ENCODE measurements at regions not wholly inside any gene's neighbourhood (a gene's known extent, or its start where the extent isn't known, plus 50 kb on each side); places are given as distances from the start of the nearest gene placed in this dataset.
A peak's percentile ranks its signal among the peaks of the same experiment; 100 is the strongest.
"Not testable (repeated sequence)": the region's sequence is repeated elsewhere in the genome, so short reads cannot be mapped to it uniquely, and the experiment has no call there.

GRCh38 chr6:99668036-99668705, 61.5 kb downstream of the PRDM13 start:
- Mint-ChIP-seq H3K4me1 (no peaks in the 10 kb centered on the region), H3K4me3 (no peak overlapping the region), H3K27me3 (peaks cover 6 to 32% (median 11%) of the 10 kb centered on the region in 3 donors), H3K36me3 (no peaks in the 10 kb centered on the region), H3K27ac (no peak overlapping the region), H3K9me3 (peaks cover 0 to 3% (median 0%) of the 10 kb centered on the region in 7 donors)
- no peak for DNase-seq
- no peak for ATAC-seq (ENCODE audit: low read depth in 2 of 2)

- Mint-ChIP-seq H3K27ac (peak overlapping the region in 1 of 6 donors; percentile 28), H3K9me3 (peaks cover 5 to 19% (median 10%) of the 10 kb centered on the region in 7 donors), H3K4me3 (no peak overlapping the region), H3K36me3 (peaks cover 0 to 7% of the 10 kb centered on the region in 2 donors), H3K27me3 (peaks cover 9 to 23% (median 15%) of the 10 kb centered on the region in 3 donors), H3K4me1 (no peaks in the 10 kb centered on the region)
- ATAC-seq (ENCODE audit: low read depth in 2 of 2) (no peak), DNase-seq (no peak)
These were observed 83.5 kb downstream of the PRDM13 start for GRCh38 chr6:99689916-99690685.

GRCh38 chr6:99702287-99702686, 95.7 kb downstream of the PRDM13 start:
- H3K9me3 Mint-ChIP-seq; H3K36me3 Mint-ChIP-seq; H3K4me1 Mint-ChIP-seq; ATAC-seq (ENCODE audit: low read depth in 2 of 2); DNase-seq; H3K27ac Mint-ChIP-seq; H3K4me3 Mint-ChIP-seq: not testable (repeated sequence)
- peaks cover 0 to 26% (median 25%) of the 10 kb centered on the region in 3 donors for H3K27me3 Mint-ChIP-seq

- Mint-ChIP-seq H3K27me3 (peaks cover 0 to 12% (median 0%) of the 10 kb centered on the region in 3 donors), H3K4me3 (no peak overlapping the region), H3K4me1 (no peaks in the 10 kb centered on the region), H3K36me3 (no peaks in the 10 kb centered on the region), H3K9me3 (peaks cover 0 to 9% (median 4%) of the 10 kb centered on the region in 7 donors), H3K27ac (no peak overlapping the region)
- DNase-seq = no peak
- no peak for ATAC-seq (ENCODE audit: low read depth in 2 of 2)
These were observed 102.4 kb downstream of the PRDM13 start for GRCh38 chr6:99709062-99709461.

GRCh38 chr6:99711302-99711701, 104.7 kb downstream of the PRDM13 start:
- peaks cover 0 to 12% (median 8%) of the 10 kb centered on the region in 3 donors for H3K27me3 Mint-ChIP-seq
- no peaks in the 10 kb centered on the region for H3K4me1 Mint-ChIP-seq
- peaks cover 0 to under 1% of the 10 kb centered on the region in 2 donors for H3K36me3 Mint-ChIP-seq
- H3K27ac Mint-ChIP-seq = peak overlapping the region in 1 of 6 donors; percentile 11
- no peak for DNase-seq
- no peak for ATAC-seq (ENCODE audit: low read depth in 2 of 2)
- H3K9me3 Mint-ChIP-seq = peaks cover 0 to 11% (median 1%) of the 10 kb centered on the region in 7 donors
- H3K4me3 Mint-ChIP-seq = no peak overlapping the region

GRCh38 chr6:99711925-99712324, 105.3 kb downstream of the PRDM13 start:
- Mint-ChIP-seq H3K27ac (no peak overlapping the region), H3K4me1 (no peaks in the 10 kb centered on the region), H3K9me3 (peaks cover 5 to 18% (median 7%) of the 10 kb centered on the region in 7 donors), H3K27me3 (peaks cover 0 to 18% (median 14%) of the 10 kb centered on the region in 3 donors), H3K36me3 (peaks cover 0 to 7% of the 10 kb centered on the region in 2 donors), H3K4me3 (no peak overlapping the region)
- ATAC-seq (ENCODE audit: low read depth in 2 of 2) (no peak), DNase-seq (no peak)

- peaks cover 0 to 18% (median 15%) of the 10 kb centered on the region in 3 donors for H3K27me3 Mint-ChIP-seq
- H3K4me3 Mint-ChIP-seq = no peak overlapping the region
- no peak for DNase-seq
- peaks cover 0 to 7% of the 10 kb centered on the region in 2 donors for H3K36me3 Mint-ChIP-seq
- no peaks in the 10 kb centered on the region for H3K4me1 Mint-ChIP-seq
- no peak for ATAC-seq (ENCODE audit: low read depth in 2 of 2)
- peaks cover 5 to 23% (median 8%) of the 10 kb centered on the region in 7 donors for H3K9me3 Mint-ChIP-seq
- H3K27ac Mint-ChIP-seq = no peak overlapping the region
These were observed 105.9 kb downstream of the PRDM13 start for GRCh38 chr6:99712519-99712918.

GRCh38 chr6:99722043-99722442, 115.4 kb downstream of the PRDM13 start:
- not testable (repeated sequence) for H3K4me1 Mint-ChIP-seq; DNase-seq; ATAC-seq (ENCODE audit: low read depth in 2 of 2); H3K4me3 Mint-ChIP-seq; H3K36me3 Mint-ChIP-seq; H3K27ac Mint-ChIP-seq
- Mint-ChIP-seq H3K9me3 (peaks cover 5 to 42% (median 18%) of the 10 kb centered on the region in 7 donors), H3K27me3 (peaks cover 29 to 49% (median 32%) of the 10 kb centered on the region in 3 donors)

- not testable (repeated sequence) for H3K4me3 Mint-ChIP-seq; DNase-seq; ATAC-seq (ENCODE audit: low read depth in 2 of 2); H3K9me3 Mint-ChIP-seq; H3K4me1 Mint-ChIP-seq; H3K36me3 Mint-ChIP-seq; H3K27ac Mint-ChIP-seq
- H3K27me3 Mint-ChIP-seq = peaks cover 12 to 23% (median 17%) of the 10 kb centered on the region in 3 donors
These were observed 123.6 kb downstream of the PRDM13 start for GRCh38 chr6:99730237-99730636.

- no peak overlapping the region for H3K27ac Mint-ChIP-seq
- H3K36me3 Mint-ChIP-seq = no peaks in the 10 kb centered on the region
- ATAC-seq (ENCODE audit: low read depth in 2 of 2) (no peak), DNase-seq (no peak)
- no peak overlapping the region for H3K4me3 Mint-ChIP-seq
- H3K9me3 Mint-ChIP-seq = peaks cover 0 to 6% (median 0%) of the 10 kb centered on the region in 7 donors
- no peaks in the 10 kb centered on the region for H3K4me1 Mint-ChIP-seq
- peaks cover 26 to 54% (median 43%) of the 10 kb centered on the region in 3 donors for H3K27me3 Mint-ChIP-seq
These were observed 129.7 kb downstream of the PRDM13 start for GRCh38 chr6:99736302-99736701.

- no peak for DNase-seq
- Mint-ChIP-seq H3K4me1 (no peaks in the 10 kb centered on the region), H3K9me3 (peaks cover 0 to 3% (median 0%) of the 10 kb centered on the region in 7 donors), H3K36me3 (no peaks in the 10 kb centered on the region), H3K4me3 (no peak overlapping the region), H3K27ac (no peak overlapping the region), H3K27me3 (peaks cover 40 to 71% (median 52%) of the 10 kb centered on the region in 3 donors)
- no peak for ATAC-seq (ENCODE audit: low read depth in 2 of 2)
These were observed 132.9 kb downstream of the PRDM13 start for GRCh38 chr6:99739526-99739925.

- Mint-ChIP-seq H3K4me3 (no peak overlapping the region), H3K27me3 (peaks cover 38 to 79% (median 63%) of the 10 kb centered on the region in 3 donors), H3K36me3 (no peaks in the 10 kb centered on the region), H3K4me1 (no peaks in the 10 kb centered on the region), H3K9me3 (no peaks in the 10 kb centered on the region), H3K27ac (no peak overlapping the region)
- ATAC-seq (ENCODE audit: low read depth in 2 of 2) (no peak), DNase-seq (no peak)
These were observed 134.5 kb downstream of the PRDM13 start for GRCh38 chr6:99741092-99741491.

- Mint-ChIP-seq H3K4me1 (no peaks in the 10 kb centered on the region), H3K4me3 (no peak overlapping the region), H3K27ac (no peak overlapping the region), H3K36me3 (no peaks in the 10 kb centered on the region), H3K9me3 (no peaks in the 10 kb centered on the region), H3K27me3 (peaks cover 38 to 61% (median 57%) of the 10 kb centered on the region in 3 donors)
- no peak for DNase-seq
- no peak for ATAC-seq (ENCODE audit: low read depth in 2 of 2)
These were observed 137.0 kb downstream of the PRDM13 start for GRCh38 chr6:99743647-99744046.

GRCh38 chr6:99745651-99746050, 139.0 kb downstream of the PRDM13 start:
- H3K4me3 Mint-ChIP-seq = no peak overlapping the region
- DNase-seq (no peak), ATAC-seq (ENCODE audit: low read depth in 2 of 2) (no peak)
- peaks cover 22 to 42% (median 37%) of the 10 kb centered on the region in 3 donors for H3K27me3 Mint-ChIP-seq
- no peaks in the 10 kb centered on the region for H3K9me3 Mint-ChIP-seq
- no peaks in the 10 kb centered on the region for H3K4me1 Mint-ChIP-seq
- no peak overlapping the region for H3K27ac Mint-ChIP-seq
- no peaks in the 10 kb centered on the region for H3K36me3 Mint-ChIP-seq
